Liver (tissue), 8 donors: ENCODE measurements at regions not wholly inside any gene's neighbourhood (a gene's known extent, or its start where the extent isn't known, plus 50 kb on each side); places are given as distances from the start of the nearest gene placed in this dataset.

ENCODE experiments used
- DNase-seq: peaks from one replicate; pipeline ENCODE4 v3.0.0-alpha.2; 2017; ENCODE audit warnings: low spot score
- H3K27ac ChIP-seq, 2 donors: one replicate each; pipeline ENCODE4 v1.7.0; 2013; ENCODE audit warnings: inconsistent platforms in 2 of 2, low read length in 2 of 2, control low read depth in 1 of 2, low read depth in 1 of 2, mild to moderate bottlenecking in 1 of 2
- H3K27me3 ChIP-seq, 4 donors: one replicate each; pipeline versions ENCODE4 v1.6.1 to v1.7.0; 2013; ENCODE audit warnings: low read length in 3 of 4, inconsistent platforms in 1 of 4, mild to moderate bottlenecking in 1 of 4, moderate library complexity in 1 of 4; ENCODE audit not compliant: control insufficient read depth in 4 of 4, insufficient read depth in 4 of 4
- H3K36me3 ChIP-seq, 4 donors: one replicate each; pipeline versions ENCODE4 v1.6.1 to v1.7.0; 2013; ENCODE audit warnings: low read length in 3 of 4, mild to moderate bottlenecking in 3 of 4, low read depth in 1 of 4, moderate library complexity in 1 of 4; ENCODE audit not compliant: control insufficient read depth in 4 of 4, insufficient read depth in 3 of 4
- H3K4me1 ChIP-seq, 4 donors: one replicate each; pipeline versions ENCODE4 v1.6.1 to v1.7.0; 2013; ENCODE audit warnings: low read length in 3 of 4, mild to moderate bottlenecking in 3 of 4, moderate library complexity in 1 of 4; ENCODE audit not compliant: control insufficient read depth in 4 of 4, insufficient read depth in 4 of 4
- H3K4me3 ChIP-seq, 3 donors: one replicate each; pipeline versions ENCODE4 v1.6.1 to v1.7.0; 2013; ENCODE audit warnings: low read length in 3 of 3, control low read depth in 1 of 3, low read depth in 1 of 3, mild to moderate bottlenecking in 1 of 3
- H3K9ac ChIP-seq, 2 donors: one replicate each; pipeline ENCODE4 v1.7.0; 2013; ENCODE audit warnings: low read length in 2 of 2, mild to moderate bottlenecking in 2 of 2, moderate library complexity in 2 of 2, control low read depth in 1 of 2, low read depth in 1 of 2
- H3K9me3 ChIP-seq, 4 donors: one replicate each; pipeline versions ENCODE4 v1.6.1 to v1.7.0; 2013; ENCODE audit warnings: low read length in 3 of 4; ENCODE audit not compliant: control insufficient read depth in 4 of 4
- ATF3 ChIP-seq: IDR thresholded peaks from 2 replicates; pipeline ENCODE4 v1.6.1; 2016; ENCODE audit warnings: antibody characterized with exemption
- EGR1 ChIP-seq, 2 donors: IDR thresholded peaks; 2 replicates each; pipeline ENCODE4 v1.6.1; 2016 to 2018; ENCODE audit warnings: antibody characterized with exemption in 2 of 2, low read depth in 2 of 2
- FOXA1 ChIP-seq: IDR thresholded peaks from 2 replicates; pipeline ENCODE4 v1.6.1; 2016; ENCODE audit warnings: antibody characterized with exemption
- FOXA2 ChIP-seq: IDR thresholded peaks from 2 replicates; pipeline ENCODE4 v1.6.1; 2016; ENCODE audit warnings: antibody characterized with exemption
- GABPA ChIP-seq, 2 donors: IDR thresholded peaks in 1 of 2; conservative IDR thresholded peaks in 1 of 2; 2 replicates each; pipeline ENCODE4 v1.6.1; 2016; ENCODE audit warnings: antibody characterized with exemption in 2 of 2, mild to moderate bottlenecking in 1 of 2, moderate library complexity in 1 of 2
- HNF4A ChIP-seq, 2 donors: conservative IDR thresholded peaks; 2 replicates each; pipeline ENCODE4 v1.6.1; 2016; ENCODE audit warnings: antibody characterized with exemption in 2 of 2, mild to moderate bottlenecking in 2 of 2
- HNF4G ChIP-seq: IDR thresholded peaks from 2 replicates; pipeline ENCODE4 v1.6.1; 2016; ENCODE audit warnings: antibody characterized with exemption
- MAX ChIP-seq: IDR thresholded peaks from 2 replicates; pipeline ENCODE4 v1.6.1; 2016; ENCODE audit warnings: antibody characterized with exemption
- NR2F2 ChIP-seq: IDR thresholded peaks from 2 replicates; pipeline ENCODE4 v1.6.1; 2016; ENCODE audit warnings: antibody characterized with exemption
- RAD21 ChIP-seq, 2 donors: IDR thresholded peaks; 2 replicates each; pipeline ENCODE4 v1.6.1; 2016; ENCODE audit warnings: antibody characterized with exemption in 2 of 2, mild to moderate bottlenecking in 2 of 2
- RXRA ChIP-seq, 2 donors: IDR thresholded peaks; 2 replicates each; pipeline ENCODE4 v1.6.1; 2017 to 2018; ENCODE audit warnings: antibody characterized with exemption in 2 of 2, mild to moderate bottlenecking in 1 of 2
- TAF1 ChIP-seq: conservative IDR thresholded peaks from 2 replicates; pipeline ENCODE4 v1.6.1; 2016; ENCODE audit warnings: antibody characterized with exemption, mild to moderate bottlenecking
- YY1 ChIP-seq: IDR thresholded peaks from 2 replicates; pipeline ENCODE4 v1.6.1; 2016; ENCODE audit warnings: antibody characterized with exemption, mild to moderate bottlenecking
- ZBTB33 ChIP-seq: IDR thresholded peaks from 2 replicates; pipeline ENCODE4 v1.6.1; 2016; ENCODE audit warnings: antibody characterized with exemption
- WGBS: extraction: QIAGEN DNeasy Blood & Tissue Kit; methylation state at CpG from one replicate; pipeline ENCODE4 v1.1.7; 2013; 5-methylcytosine and 5-hydroxymethylcytosine counted together
- TF ChIP-seq, protein P1 (sequence below): IDR thresholded peaks from 2 replicates; pipeline ENCODE4 v1.6.1; 2016; ENCODE audit warnings: antibody characterized with exemption, mild to moderate bottlenecking
- TF ChIP-seq, protein P2 (sequence below): fragments of 150-350 bp; IDR thresholded peaks from 2 replicates; pipeline ENCODE4 v1.5.1; 2017; ENCODE audit warnings: improper control_type of control experiment, low read depth, low read length; ENCODE audit not compliant: missing input control
- donor health status: healthy.
- donor health status: healthy.
- donor health status: healthy.
- donor health status: healthy.
- donor health status: healthy.

- 73% methylated on average over 7 of the region's 7 CpGs for WGBS
- Histone ChIP-seq H3K4me1 (no peaks in the 10 kb centered on the region), H3K4me3 (no peak overlapping the region), H3K27ac (no peak overlapping the region), H3K27me3 (peaks cover 0 to 3% (median 0%) of the 10 kb centered on the region in 4 donors), H3K9ac (no peak overlapping the region), H3K9me3 (no peaks in the 10 kb centered on the region), H3K36me3 (no peaks in the 10 kb centered on the region)
- TF ChIP-seq ZBTB33 (no peak), MAX (no peak), HNF4A (conservative IDR thresholded peaks at IDR 0.05) (no peak), RXRA (IDR thresholded peaks at IDR 0.05) (no peak), TAF1 (no peak), GABPA (IDR thresholded peaks at IDR 0.05 in 1 of 2, conservative IDR thresholded peaks at IDR 0.05 in 1 of 2) (no peak), FOXA2 (no peak), EGR1 (IDR thresholded peaks at IDR 0.05; ENCODE audit: low read depth in 2 of 2) (no peak)
- TF ChIP-seq, protein P1, sequence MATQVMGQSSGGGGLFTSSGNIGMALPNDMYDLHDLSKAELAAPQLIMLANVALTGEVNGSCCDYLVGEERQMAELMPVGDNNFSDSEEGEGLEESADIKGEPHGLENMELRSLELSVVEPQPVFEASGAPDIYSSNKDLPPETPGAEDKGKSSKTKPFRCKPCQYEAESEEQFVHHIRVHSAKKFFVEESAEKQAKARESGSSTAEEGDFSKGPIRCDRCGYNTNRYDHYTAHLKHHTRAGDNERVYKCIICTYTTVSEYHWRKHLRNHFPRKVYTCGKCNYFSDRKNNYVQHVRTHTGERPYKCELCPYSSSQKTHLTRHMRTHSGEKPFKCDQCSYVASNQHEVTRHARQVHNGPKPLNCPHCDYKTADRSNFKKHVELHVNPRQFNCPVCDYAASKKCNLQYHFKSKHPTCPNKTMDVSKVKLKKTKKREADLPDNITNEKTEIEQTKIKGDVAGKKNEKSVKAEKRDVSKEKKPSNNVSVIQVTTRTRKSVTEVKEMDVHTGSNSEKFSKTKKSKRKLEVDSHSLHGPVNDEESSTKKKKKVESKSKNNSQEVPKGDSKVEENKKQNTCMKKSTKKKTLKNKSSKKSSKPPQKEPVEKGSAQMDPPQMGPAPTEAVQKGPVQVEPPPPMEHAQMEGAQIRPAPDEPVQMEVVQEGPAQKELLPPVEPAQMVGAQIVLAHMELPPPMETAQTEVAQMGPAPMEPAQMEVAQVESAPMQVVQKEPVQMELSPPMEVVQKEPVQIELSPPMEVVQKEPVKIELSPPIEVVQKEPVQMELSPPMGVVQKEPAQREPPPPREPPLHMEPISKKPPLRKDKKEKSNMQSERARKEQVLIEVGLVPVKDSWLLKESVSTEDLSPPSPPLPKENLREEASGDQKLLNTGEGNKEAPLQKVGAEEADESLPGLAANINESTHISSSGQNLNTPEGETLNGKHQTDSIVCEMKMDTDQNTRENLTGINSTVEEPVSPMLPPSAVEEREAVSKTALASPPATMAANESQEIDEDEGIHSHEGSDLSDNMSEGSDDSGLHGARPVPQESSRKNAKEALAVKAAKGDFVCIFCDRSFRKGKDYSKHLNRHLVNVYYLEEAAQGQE: no peak
- TF ChIP-seq, protein P2, sequence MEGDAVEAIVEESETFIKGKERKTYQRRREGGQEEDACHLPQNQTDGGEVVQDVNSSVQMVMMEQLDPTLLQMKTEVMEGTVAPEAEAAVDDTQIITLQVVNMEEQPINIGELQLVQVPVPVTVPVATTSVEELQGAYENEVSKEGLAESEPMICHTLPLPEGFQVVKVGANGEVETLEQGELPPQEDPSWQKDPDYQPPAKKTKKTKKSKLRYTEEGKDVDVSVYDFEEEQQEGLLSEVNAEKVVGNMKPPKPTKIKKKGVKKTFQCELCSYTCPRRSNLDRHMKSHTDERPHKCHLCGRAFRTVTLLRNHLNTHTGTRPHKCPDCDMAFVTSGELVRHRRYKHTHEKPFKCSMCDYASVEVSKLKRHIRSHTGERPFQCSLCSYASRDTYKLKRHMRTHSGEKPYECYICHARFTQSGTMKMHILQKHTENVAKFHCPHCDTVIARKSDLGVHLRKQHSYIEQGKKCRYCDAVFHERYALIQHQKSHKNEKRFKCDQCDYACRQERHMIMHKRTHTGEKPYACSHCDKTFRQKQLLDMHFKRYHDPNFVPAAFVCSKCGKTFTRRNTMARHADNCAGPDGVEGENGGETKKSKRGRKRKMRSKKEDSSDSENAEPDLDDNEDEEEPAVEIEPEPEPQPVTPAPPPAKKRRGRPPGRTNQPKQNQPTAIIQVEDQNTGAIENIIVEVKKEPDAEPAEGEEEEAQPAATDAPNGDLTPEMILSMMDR: no peak
- DNase-seq: no peak
These were observed 85.8 kb downstream of the MIS18A start for GRCh38 chr21:32193098-32193465.

GRCh38 chr21:32192291-32193097 is 86.4 kb downstream of the MIS18A start:
- Histone ChIP-seq H3K4me3 (no peak overlapping the region), H3K27ac (no peak overlapping the region), H3K27me3 (peaks cover 0 to 3% (median 0%) of the 10 kb centered on the region in 4 donors), H3K36me3 (no peaks in the 10 kb centered on the region), H3K9me3 (no peaks in the 10 kb centered on the region), H3K9ac (no peak overlapping the region), H3K4me1 (no peaks in the 10 kb centered on the region)
- no peak for DNase-seq
- WGBS: 74% methylated on average over 13 of the region's 13 CpGs
- TF ChIP-seq HNF4A (conservative IDR thresholded peaks at IDR 0.05): no peak
- TF ChIP-seq EGR1 (IDR thresholded peaks at IDR 0.05; ENCODE audit: low read depth in 2 of 2): no peak
- no peak for TF ChIP-seq ZBTB33
- no peak for TF ChIP-seq RAD21 (IDR thresholded peaks at IDR 0.05)
- no peak for TF ChIP-seq FOXA1
- TF ChIP-seq TAF1: no peak
- no peak for TF ChIP-seq YY1
- no peak for TF ChIP-seq FOXA2
- TF ChIP-seq GABPA (IDR thresholded peaks at IDR 0.05 in 1 of 2, conservative IDR thresholded peaks at IDR 0.05 in 1 of 2): no peak
- TF ChIP-seq, protein P1: no peak
- no peak for TF ChIP-seq HNF4G
- TF ChIP-seq MAX: no peak
- TF ChIP-seq NR2F2: no peak
- TF ChIP-seq ATF3: no peak
